NCI-H2171 (cell line): ENCODE measurements at regions not wholly inside any gene's neighbourhood (a gene's known extent, or its start where the extent isn't known, plus 50 kb on each side); places are given as distances from the start of the nearest gene placed in this dataset.
"Not testable (repeated sequence)": the region's sequence is repeated elsewhere in the genome, so short reads cannot be mapped to it uniquely, and the experiment has no call there.

ENCODE experiments used
- DNase-seq: peaks from one replicate; lab custom pipeline; 2025; lab: John Stamatoyannopoulos, UW

DNA sequence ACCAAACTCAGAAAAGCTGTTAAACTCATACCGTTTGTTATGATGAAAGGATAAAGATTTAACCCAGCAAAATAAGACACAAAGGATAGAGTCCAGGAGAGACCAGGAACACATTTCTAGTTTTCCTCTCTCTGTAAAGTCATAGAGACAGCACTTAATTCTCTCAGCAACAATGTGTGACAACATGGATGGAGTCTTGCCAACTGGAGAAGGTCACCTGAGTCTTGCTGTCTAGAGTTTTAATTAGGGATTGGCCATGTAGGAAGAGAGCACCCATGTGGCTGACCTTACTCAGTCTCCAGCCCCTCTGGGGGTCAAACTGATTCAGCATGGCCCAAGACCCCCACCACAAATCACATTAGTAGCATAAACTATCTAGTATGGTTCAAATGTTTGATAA is 151.0 kb upstream of the ATF7IP start:
- no peak for DNase-seq

GRCh38 chr12:14215949-14216348 is 149.5 kb upstream of the ATF7IP start:
- DNase-seq: not testable (repeated sequence)

- no peak for DNase-seq
Observed at GRCh38 chr12:14216405-14217294, 148.8 kb upstream of the ATF7IP start.

- DNase-seq: no peak
Observed at GRCh38 chr12:14219156-14219555, 146.3 kb upstream of the ATF7IP start.

GRCh38 chr12:14219670-14220069 is 145.8 kb upstream of the ATF7IP start:
- DNase-seq: not testable (repeated sequence)

DNA sequence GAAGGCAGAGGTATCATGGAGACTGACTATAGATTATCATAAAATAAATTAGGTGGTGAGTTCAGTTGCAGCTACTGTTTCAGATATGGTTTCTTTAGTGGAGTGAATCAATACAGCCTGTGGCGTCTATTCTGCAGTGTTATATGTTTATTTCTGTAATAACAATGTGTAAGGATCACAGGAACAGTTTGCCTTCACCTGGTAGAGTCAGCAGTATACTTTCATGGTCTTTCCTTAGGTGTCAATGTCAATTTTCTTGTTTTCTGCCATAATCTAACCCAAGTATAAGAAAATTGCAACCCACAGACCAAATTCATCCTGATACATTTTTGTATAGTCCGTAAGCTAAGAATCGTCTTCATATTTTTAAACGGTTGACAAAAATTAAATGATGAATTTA is 140.4 kb upstream of the ATF7IP start:
- DNase-seq: no peak

DNA sequence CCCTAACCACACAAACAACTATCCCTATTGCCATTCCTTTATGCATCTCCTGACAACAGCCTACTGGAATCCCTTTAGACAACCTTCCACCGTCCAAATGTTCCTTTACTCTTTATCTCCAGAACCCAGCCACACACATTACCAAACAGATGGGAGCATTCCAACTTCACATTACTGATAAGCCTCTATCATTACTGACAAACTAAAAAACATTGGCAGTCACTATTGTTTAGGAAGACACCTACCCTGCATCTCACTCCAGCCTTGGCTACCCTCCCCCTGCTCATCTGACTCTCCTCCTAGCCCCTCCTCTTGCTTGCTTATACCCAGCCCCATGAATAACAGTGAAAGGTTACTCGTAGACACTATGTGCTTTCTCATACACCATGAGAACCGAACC is 130.3 kb upstream of the ATF7IP start:
- DNase-seq: not testable (repeated sequence)

DNA sequence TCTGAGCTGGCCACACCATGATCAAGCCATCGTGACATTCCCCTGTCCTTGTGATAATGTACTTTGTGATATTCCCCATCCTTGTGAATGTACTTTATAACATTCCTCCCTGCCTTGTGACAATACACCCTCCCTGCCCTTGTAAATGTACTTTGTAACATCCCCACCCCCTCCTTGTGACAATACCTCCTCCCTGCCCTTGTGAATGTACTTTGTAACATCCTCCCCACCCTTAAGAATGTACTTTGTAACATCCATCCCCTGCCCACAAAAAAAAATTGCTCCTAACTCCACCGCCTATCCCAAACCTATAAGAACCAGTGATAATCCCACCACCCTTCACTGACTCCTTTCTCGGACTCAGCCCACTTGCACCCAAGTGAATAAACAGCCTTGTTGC is 128.8 kb upstream of the ATF7IP start:
- DNase-seq: not testable (repeated sequence)

GRCh38 chr12:14238221-14238792 is 127.2 kb upstream of the ATF7IP start:
- DNase-seq: no peak

DNA sequence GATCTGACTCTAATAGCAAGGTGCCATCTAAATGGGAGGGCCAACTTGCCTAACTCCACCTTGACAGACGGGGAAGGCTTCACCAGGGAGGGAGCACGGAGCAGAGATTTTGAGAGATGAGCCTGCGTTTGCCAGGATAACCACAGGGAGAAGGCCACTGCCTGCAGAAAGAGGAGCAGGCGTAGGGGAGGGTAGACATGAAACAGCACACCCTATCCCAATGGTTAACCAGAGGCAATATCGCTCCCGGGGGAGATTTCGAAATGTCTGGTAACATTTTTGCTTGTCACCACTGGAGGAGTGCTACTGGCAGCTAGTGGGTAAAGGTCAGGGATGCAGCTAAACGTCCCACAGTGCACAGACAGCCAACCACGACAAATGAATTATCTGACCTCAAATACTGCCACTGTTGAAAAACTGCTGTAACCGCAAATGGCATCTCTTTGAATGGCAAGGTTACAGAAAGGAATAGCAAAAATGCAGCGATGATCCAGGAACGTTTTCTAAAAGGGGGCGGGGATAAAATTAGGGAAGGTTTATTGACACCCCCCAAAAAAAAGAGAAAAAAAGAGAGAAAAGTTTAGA is 126.0 kb upstream of the ATF7IP start:
- DNase-seq: no peak

DNA sequence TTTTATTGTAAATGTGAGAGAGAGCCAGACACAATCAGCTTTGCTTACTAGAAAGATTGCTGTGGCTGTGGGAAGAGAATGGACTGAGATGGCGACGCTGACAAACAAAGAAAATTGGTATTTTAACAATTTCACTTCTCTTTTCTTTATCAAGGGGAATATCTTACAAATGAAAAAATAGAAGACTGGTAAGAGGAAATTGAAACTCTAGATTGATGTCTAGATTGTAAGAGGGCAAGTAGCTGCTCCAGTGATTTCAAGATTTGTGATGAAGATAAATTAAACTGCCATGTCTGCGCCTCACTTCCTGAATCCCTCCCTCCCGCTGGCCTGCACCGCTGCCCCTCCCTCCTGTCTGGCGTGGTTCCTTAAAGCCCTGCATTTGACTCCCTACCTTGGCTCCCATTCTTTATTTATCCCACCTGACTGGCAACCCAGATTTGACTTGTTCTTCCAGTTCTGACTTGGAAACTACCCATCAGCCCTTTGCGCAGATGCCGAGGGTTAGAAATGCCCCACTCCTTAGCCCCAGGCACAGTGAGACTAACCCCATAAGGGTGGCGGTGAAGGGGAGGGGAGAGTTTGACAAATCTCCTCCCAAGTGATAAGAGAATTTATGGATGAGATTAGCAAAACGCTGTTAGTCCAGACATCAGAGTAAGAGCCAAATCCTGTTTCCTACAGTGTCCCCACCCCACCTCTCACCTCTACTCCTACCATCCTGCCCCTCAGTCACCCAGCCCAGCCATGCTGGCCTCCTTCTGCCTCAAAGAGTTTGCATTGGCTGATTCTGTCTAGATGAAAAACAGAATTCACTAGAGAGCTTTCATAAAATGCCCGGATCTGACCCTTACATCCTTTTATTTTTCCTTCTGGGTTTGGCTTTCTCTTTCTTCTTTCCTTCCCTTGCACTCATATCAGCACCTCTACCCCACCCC is 125.3 kb upstream of the ATF7IP start:
- no peak for DNase-seq

GRCh38 chr12:14240873-14241220 is 124.6 kb upstream of the ATF7IP start:
- DNase-seq: no peak

DNA sequence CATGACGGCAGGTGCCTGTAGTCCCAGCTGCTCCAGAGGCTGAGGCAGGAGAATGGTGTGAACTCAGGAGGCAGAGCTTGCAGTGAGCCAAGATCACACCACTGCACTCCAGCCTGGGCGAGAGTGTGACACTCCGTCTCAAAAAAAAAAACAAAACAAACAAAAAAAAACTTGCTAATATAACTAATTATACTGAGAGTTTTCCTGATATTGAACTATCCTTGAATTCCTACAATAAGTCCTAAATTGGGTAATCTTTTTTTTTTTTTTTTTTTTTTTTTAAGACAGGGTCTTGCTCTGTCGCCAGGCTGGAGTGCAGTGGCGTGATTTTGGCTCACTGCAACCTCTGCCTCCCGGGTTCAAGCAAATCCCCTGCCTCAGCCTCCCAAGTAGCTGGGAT is 122.7 kb upstream of the ATF7IP start:
- not testable (repeated sequence) for DNase-seq

- no peak for DNase-seq
Observed at GRCh38 chr12:14243941-14244340, 121.5 kb upstream of the ATF7IP start.

GRCh38 chr12:14244876-14245669 is 120.4 kb upstream of the ATF7IP start:
- no peak for DNase-seq

- no peak for DNase-seq
Observed at GRCh38 chr12:14247166-14247565, 118.3 kb upstream of the ATF7IP start.

GRCh38 chr12:14249368-14249767 is 116.1 kb upstream of the ATF7IP start:
- no peak for DNase-seq

DNA sequence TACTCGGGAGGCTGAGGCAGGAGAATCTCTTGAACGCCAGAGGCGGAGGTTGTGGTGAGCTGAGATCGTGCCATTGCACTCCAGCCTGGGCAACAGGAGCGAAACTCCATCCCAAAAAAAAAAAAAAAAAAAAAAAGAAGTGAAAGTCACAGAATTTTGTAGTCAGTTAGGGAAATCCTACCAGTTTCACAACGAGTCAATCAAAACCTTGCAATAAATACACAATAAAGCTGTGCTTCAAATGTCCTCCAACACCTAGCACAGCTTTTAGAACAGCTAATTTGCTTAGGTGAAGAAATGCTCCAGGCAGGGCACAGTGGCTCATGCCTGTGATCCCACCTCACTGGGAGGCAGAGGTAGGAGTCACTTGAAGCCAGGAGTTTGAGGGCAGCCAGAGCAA is 112.8 kb upstream of the ATF7IP start:
- DNase-seq: no peak

- no peak for DNase-seq
Observed at GRCh38 chr12:14253496-14253895, 112.0 kb upstream of the ATF7IP start.

DNA sequence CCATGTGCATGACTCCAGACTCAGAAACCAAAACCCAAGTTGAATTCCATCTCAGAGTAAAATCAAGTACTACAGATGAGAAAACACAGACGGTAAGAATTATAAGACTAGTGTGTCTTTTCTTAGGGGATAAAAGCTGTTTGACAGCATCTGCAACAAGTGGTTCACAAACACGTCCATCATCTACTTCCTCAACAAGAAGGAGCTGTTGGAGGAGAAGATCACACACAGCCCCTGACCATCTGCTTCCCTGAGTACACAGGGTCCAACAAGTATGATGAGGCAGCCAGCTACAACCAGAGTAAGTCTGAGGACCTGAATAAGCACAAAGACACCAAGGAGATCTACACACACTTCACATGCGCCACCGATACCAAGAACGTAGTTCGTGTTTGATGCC is 110.7 kb upstream of the ATF7IP start:
- DNase-seq: no peak

GRCh38 chr12:14256121-14256520 is 109.4 kb upstream of the ATF7IP start:
- DNase-seq: no peak
